ENCODE measurements at regions not wholly inside any gene's neighbourhood (a gene's known extent, or its start where the extent isn't known, plus 50 kb on each side); places are given as distances from the start of the nearest gene placed in this dataset.
"Not testable (repeated sequence)": the region's sequence is repeated elsewhere in the genome, so short reads cannot be mapped to it uniquely, and the experiment has no call there.

DNA sequence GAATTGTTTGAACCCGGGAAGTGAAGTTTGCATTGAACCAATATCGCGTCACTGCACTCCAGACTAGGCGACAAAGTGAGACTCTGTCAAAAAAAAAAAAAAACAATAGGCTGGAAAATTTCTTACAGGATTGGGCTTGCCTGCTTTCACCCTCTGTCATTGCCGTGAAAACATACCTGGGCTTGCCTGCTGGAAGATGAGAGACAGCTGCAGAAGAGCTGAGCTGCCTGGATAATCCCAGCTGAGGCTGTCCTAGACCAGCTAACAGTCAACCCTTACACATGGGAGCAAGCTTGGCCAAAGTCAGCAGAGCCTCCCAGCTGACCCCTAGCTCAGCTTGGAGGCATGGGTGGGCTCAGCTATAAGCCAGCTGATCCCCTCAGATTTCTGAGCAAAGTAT lies 306.2 kb downstream of the CCSER2 start:
- peak; percentile 83 for DNase-seq

GRCh38 chr10:84650628-84651027 lies 322.2 kb downstream of the CCSER2 start:
- not testable (repeated sequence) for DNase-seq

DNA sequence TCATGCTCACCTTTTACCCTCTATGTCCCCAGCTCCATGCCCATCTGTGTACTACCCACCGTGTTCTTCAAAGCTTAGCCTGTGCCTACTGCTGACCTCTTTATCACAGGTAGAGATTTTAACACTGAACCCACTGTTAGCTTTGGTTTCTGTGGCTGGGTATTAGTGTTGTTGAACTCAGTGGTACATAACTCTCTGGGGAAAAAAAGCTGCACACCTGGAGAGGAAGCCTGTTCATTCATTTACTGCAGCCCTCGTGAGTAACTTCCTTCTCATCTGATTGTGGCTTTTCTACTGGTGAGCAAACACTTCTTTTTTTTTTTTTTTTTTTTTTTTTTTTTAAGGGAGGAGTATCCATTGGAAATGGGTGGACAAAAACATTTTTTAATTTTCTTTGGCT lies 326.3 kb downstream of the CCSER2 start:
- DNase-seq, result no peak

GRCh38 chr10:84659027-84659426 lies 330.6 kb downstream of the CCSER2 start:
- DNase-seq, result no peak

- peak; percentile 79 for DNase-seq
These were observed 331.4 kb downstream of the CCSER2 start for GRCh38 chr10:84659497-84660439.

- no peak for DNase-seq
These were observed 332.2 kb downstream of the CCSER2 start for GRCh38 chr10:84660450-84661159.

GRCh38 chr10:84665211-84665610 lies 336.8 kb downstream of the CCSER2 start:
- no peak for DNase-seq

GRCh38 chr10:84665883-84666463 lies 337.6 kb downstream of the CCSER2 start:
- peak; percentile 72 for DNase-seq

DNA sequence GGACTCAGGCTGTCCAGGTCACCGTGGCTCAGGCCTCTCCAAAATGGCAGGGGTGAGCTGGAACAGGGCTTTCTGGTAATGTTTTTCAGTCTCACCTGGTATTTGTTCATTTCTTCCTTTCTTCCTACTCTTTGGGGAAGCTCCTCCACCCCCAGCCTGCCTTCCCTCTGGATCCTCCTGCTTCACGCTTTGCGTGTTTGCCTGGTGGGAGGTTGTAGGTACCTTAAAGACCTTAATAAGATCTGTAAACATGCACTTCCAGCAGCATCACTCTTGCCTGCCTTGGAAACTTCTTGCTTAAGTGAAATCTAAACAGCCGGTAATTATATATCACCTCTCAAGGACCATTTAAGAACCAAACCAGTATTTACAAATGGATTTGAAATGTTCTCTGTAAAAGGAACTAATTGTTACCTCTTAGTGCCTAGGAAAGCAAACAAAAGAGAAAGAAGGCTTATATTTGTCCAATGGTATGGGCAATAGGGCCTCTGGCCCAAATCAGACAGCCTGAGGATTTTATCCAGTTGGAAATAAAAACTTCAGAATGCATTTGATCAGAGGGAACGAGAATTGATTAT lies 339.9 kb downstream of the CCSER2 start:
- no peak for DNase-seq

GRCh38 chr10:84675060-84675459 lies 346.7 kb downstream of the CCSER2 start:
- no peak for DNase-seq

GRCh38 chr10:84676536-84676935 lies 348.1 kb downstream of the CCSER2 start:
- DNase-seq, result no peak

GRCh38 chr10:84681781-84682180 lies 353.4 kb downstream of the CCSER2 start:
- DNase-seq, result no peak

- peak; percentile 18 for DNase-seq
These were observed 355.2 kb downstream of the CCSER2 start for GRCh38 chr10:84683550-84683949.

GRCh38 chr10:84683980-84684740 lies 355.8 kb downstream of the CCSER2 start:
- peak; percentile 15 for DNase-seq

GRCh38 chr10:84685047-84685660 lies 356.8 kb downstream of the CCSER2 start:
- no peak for DNase-seq

DNA sequence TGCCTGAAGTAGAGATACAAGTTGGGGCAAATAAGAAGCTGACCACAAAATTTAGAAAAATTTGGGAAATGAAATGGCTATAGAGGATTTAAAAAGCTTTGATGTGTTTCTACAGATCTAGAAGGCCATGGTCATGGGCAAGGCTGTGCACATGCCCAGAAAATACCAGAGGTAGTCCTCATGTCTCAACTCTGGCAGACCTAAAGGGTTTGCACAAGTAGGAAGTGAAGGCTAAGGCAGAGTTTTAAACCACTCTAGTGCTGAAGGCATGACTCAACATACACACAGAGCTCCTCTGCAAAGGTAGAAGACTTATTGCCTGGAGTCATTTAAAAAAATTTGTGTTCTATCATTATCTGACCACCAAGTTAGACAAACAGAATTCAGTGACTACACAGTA lies 364.6 kb downstream of the CCSER2 start:
- no peak for DNase-seq

- DNase-seq, result no peak
These were observed 367.5 kb downstream of the CCSER2 start for GRCh38 chr10:84695902-84696301.

DNA sequence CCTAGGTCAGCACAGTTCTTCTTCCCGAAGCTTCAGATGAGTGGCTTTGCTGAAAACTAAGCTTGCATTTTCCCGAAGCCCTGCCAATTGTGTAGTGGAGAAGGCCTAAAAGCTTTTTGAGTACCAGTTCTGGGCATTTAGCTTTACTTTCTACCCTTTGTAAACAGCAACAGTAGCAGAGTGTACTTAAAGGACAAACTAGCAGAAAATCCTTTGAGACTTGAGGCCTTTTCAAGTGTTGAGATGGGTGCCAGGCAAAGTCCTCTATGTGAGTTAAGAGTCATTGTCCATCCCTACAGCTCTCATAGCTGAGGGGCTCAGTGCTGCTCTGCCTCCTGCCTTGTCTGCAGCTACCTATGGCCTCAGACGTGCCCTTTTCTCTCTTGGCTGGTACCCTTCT lies 368.2 kb downstream of the CCSER2 start:
- DNase-seq, result no peak

- no peak for DNase-seq
These were observed 370.6 kb downstream of the CCSER2 start for GRCh38 chr10:84698989-84699388.

DNA sequence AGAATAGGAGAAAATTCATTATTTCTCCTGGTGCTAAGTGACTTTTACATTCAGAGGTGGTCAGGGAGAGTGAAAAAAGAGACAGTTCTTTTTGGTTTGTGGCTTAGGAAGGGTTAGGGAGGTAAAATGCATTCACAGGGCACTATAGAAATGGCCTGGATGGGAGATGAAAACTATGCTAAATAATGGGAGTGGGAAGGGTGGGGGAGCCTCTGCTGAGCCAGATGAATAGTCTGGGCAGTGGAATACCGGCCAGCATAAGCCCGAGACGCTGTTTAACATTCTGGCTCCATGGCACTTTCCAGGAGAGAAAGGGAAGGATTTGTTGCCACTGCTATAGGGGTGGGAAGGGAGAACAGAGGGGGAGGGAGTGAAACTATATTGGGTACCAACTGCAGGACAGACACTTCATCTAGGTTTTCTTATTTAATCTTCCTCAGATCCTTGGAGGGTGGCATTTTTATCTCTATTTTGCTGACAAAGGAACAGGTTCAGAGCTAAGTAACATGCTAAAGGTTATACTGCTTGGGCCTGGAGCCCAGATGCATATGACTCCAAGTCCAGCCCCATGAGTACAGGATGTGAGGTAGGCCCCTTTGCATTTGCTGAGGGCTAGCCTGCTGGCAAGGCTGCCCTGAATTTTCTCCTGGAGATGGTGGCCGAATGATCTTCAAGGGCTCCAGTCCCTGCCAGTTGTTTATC lies 372.4 kb downstream of the CCSER2 start:
- no peak for DNase-seq

- DNase-seq, result no peak
These were observed 373.0 kb downstream of the CCSER2 start for GRCh38 chr10:84701370-84701720.

- no peak for DNase-seq
These were observed 375.7 kb downstream of the CCSER2 start for GRCh38 chr10:84704101-84704500.

Measured in NCI-H82 (cell line).